ENCODE measurements at regions not wholly inside any gene's neighbourhood (a gene's known extent, or its start where the extent isn't known, plus 50 kb on each side); places are given as distances from the start of the nearest gene placed in this dataset.

DNA sequence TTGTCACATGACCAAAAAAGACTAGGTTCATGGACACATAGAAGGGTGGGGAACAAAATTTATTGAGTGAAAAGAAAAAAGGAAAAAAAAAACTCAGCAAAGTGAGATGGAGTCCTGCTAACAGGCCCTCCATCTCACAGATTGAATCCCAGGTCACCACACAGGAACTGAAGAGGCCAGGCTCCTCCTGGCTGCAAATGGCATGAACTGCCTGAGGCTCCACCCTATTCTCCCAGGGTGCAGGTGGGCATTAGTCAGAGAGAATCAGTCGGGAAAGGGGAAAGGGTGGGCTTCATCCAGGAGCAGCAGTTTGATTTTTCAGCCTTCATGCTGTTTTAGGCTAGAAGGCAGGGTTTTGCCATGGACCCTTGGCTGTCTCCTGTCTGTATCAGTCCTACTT is 128.5 kb upstream of the GRID2 start:
- TF ChIP-seq, protein P1, sequence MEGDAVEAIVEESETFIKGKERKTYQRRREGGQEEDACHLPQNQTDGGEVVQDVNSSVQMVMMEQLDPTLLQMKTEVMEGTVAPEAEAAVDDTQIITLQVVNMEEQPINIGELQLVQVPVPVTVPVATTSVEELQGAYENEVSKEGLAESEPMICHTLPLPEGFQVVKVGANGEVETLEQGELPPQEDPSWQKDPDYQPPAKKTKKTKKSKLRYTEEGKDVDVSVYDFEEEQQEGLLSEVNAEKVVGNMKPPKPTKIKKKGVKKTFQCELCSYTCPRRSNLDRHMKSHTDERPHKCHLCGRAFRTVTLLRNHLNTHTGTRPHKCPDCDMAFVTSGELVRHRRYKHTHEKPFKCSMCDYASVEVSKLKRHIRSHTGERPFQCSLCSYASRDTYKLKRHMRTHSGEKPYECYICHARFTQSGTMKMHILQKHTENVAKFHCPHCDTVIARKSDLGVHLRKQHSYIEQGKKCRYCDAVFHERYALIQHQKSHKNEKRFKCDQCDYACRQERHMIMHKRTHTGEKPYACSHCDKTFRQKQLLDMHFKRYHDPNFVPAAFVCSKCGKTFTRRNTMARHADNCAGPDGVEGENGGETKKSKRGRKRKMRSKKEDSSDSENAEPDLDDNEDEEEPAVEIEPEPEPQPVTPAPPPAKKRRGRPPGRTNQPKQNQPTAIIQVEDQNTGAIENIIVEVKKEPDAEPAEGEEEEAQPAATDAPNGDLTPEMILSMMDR (IDR thresholded peaks at IDR 0.05) = no peak
- TF ChIP-seq ZFX (IDR thresholded peaks at IDR 0.05; ENCODE audit: borderline replicate concordance) = no peak

Data from 22Rv1 (cell line).